Endothelial cell of umbilical vein (primary cell): ENCODE measurements at regions not wholly inside any gene's neighbourhood (a gene's known extent, or its start where the extent isn't known, plus 50 kb on each side); places are given as distances from the start of the nearest gene placed in this dataset.

Experiments
- MAX ChIP-seq: IDR thresholded peaks from 2 replicates; pipeline ENCODE4 v1.6.1; 2011; ENCODE audit not compliant: insufficient read depth, insufficient read length
- POLR2AphosphoS5 ChIP-seq: IDR thresholded peaks from 2 replicates; pipeline ENCODE4 v1.6.1; 2012; ENCODE audit warnings: low read depth, mild to moderate bottlenecking, control low read depth, low read length, moderate library complexity; ENCODE audit not compliant: insufficient read depth

DNA sequence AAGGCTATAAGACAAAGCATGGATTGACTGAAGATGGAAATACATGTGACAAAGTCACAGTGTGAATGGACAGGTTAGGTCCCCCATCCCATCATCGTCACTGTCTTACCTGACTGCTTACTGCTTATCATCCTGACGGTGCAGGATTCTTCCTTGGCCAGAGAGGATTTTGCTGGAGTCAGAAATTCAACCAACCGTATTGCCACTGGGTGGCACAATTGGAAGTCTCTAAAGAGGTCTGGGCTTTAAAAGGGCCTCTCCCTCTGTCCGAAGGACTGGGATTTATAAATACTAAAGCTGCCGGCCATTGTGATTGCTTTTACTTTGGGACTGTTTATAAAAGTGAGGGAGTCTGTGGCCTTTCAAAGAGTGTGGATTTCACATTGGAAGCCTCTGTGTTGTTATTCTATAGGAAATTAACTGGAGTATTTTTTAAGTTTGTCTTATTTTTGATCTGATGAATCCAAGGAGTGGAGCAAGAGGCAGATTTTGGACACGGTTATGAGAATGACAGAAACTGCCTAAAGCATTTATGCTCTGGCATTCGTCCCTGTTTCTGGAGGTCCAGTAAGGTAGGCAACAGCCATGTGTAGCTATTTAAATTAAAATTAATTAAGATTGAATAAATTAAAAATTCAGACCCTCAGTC, 113.3 kb upstream of the CREB5 start:
- TF ChIP-seq POLR2AphosphoS5 (no peak), MAX (no peak)
